ENCODE measurements at regions not wholly inside any gene's neighbourhood (a gene's known extent, or its start where the extent isn't known, plus 50 kb on each side); places are given as distances from the start of the nearest gene placed in this dataset.

GRCh38 chr2:104046466-104046865 is 807.4 kb upstream of the POU3F3 start:
- DNase-seq (ENCODE audit: low spot score in 2 of 2): no peak
- no peak overlapping the region for H3K4me3 ChIP-seq
- H3K27me3 ChIP-seq (ENCODE audit: low read depth): no peaks in the 10 kb centered on the region
- H3K9me3 ChIP-seq: no peaks in the 10 kb centered on the region
- H3K36me3 ChIP-seq (replicated peaks): no peaks in the 10 kb centered on the region
- H3K4me1 ChIP-seq: no peaks in the 10 kb centered on the region
- in situ Hi-C loops (cut with MboI; ENCODE audit: low sequenced_read_pairs): no loop called here

GRCh38 chr2:104047516-104047915 is 806.4 kb upstream of the POU3F3 start:
- Histone ChIP-seq H3K36me3 (replicated peaks) (no peaks in the 10 kb centered on the region), H3K27me3 (ENCODE audit: low read depth) (no peaks in the 10 kb centered on the region), H3K9me3 (no peaks in the 10 kb centered on the region), H3K4me3 (no peak overlapping the region), H3K4me1 (no peaks in the 10 kb centered on the region)
- in situ Hi-C loops (cut with MboI; ENCODE audit: low sequenced_read_pairs): no loop called here
- no peak for DNase-seq (ENCODE audit: low spot score in 2 of 2)

- in situ Hi-C loops (cut with MboI; ENCODE audit: low sequenced_read_pairs): no loop called here
- H3K4me1 ChIP-seq: no peaks in the 10 kb centered on the region
- no peaks in the 10 kb centered on the region for H3K27me3 ChIP-seq (ENCODE audit: low read depth)
- no peaks in the 10 kb centered on the region for H3K9me3 ChIP-seq
- no peaks in the 10 kb centered on the region for H3K36me3 ChIP-seq (replicated peaks)
- H3K4me3 ChIP-seq: no peak overlapping the region
- DNase-seq (ENCODE audit: low spot score in 2 of 2): no peak
Observed at GRCh38 chr2:104049438-104049837, 804.5 kb upstream of the POU3F3 start.

GRCh38 chr2:104049981-104050380 is 803.9 kb upstream of the POU3F3 start:
- Histone ChIP-seq H3K4me1 (no peaks in the 10 kb centered on the region), H3K9me3 (no peaks in the 10 kb centered on the region), H3K27me3 (ENCODE audit: low read depth) (no peaks in the 10 kb centered on the region), H3K36me3 (replicated peaks) (no peaks in the 10 kb centered on the region), H3K4me3 (no peak overlapping the region)
- in situ Hi-C loops (cut with MboI; ENCODE audit: low sequenced_read_pairs): no loop called here
- no peak for DNase-seq (ENCODE audit: low spot score in 2 of 2)

- Histone ChIP-seq H3K4me3 (no peak overlapping the region), H3K4me1 (no peaks in the 10 kb centered on the region), H3K36me3 (replicated peaks) (no peaks in the 10 kb centered on the region), H3K9me3 (no peaks in the 10 kb centered on the region), H3K27me3 (ENCODE audit: low read depth) (no peaks in the 10 kb centered on the region)
- DNase-seq (ENCODE audit: low spot score in 2 of 2): no peak
- in situ Hi-C loops (cut with MboI; ENCODE audit: low sequenced_read_pairs): no loop called here
Observed at GRCh38 chr2:104050656-104051242, 803.2 kb upstream of the POU3F3 start.

GRCh38 chr2:104051766-104052165 is 802.1 kb upstream of the POU3F3 start:
- no peaks in the 10 kb centered on the region for H3K27me3 ChIP-seq (ENCODE audit: low read depth)
- no peaks in the 10 kb centered on the region for H3K36me3 ChIP-seq (replicated peaks)
- DNase-seq (ENCODE audit: low spot score in 2 of 2): no peak
- no peak overlapping the region for H3K4me3 ChIP-seq
- H3K4me1 ChIP-seq: no peaks in the 10 kb centered on the region
- H3K9me3 ChIP-seq: no peaks in the 10 kb centered on the region
- in situ Hi-C loops (cut with MboI; ENCODE audit: low sequenced_read_pairs): no loop called here

- no peaks in the 10 kb centered on the region for H3K9me3 ChIP-seq
- H3K36me3 ChIP-seq (replicated peaks): no peaks in the 10 kb centered on the region
- H3K4me3 ChIP-seq: no peak overlapping the region
- H3K4me1 ChIP-seq: no peaks in the 10 kb centered on the region
- H3K27me3 ChIP-seq (ENCODE audit: low read depth): no peaks in the 10 kb centered on the region
- in situ Hi-C loops (cut with MboI; ENCODE audit: low sequenced_read_pairs): no loop called here
- no peak for DNase-seq (ENCODE audit: low spot score in 2 of 2)
Observed at GRCh38 chr2:104052356-104052755, 801.6 kb upstream of the POU3F3 start.

GRCh38 chr2:104056451-104056850 is 797.5 kb upstream of the POU3F3 start:
- Histone ChIP-seq H3K36me3 (replicated peaks) (no peaks in the 10 kb centered on the region), H3K27me3 (ENCODE audit: low read depth) (no peaks in the 10 kb centered on the region), H3K4me1 (no peaks in the 10 kb centered on the region), H3K4me3 (no peak overlapping the region), H3K9me3 (no peaks in the 10 kb centered on the region)
- in situ Hi-C loops (cut with MboI; ENCODE audit: low sequenced_read_pairs): no loop called here
- DNase-seq (ENCODE audit: low spot score in 2 of 2): no peak

- H3K4me1 ChIP-seq: no peaks in the 10 kb centered on the region
- H3K36me3 ChIP-seq (replicated peaks): no peaks in the 10 kb centered on the region
- H3K9me3 ChIP-seq: no peaks in the 10 kb centered on the region
- no peak overlapping the region for H3K4me3 ChIP-seq
- in situ Hi-C loops (cut with MboI; ENCODE audit: low sequenced_read_pairs): no loop called here
- DNase-seq (ENCODE audit: low spot score in 2 of 2): no peak
- H3K27me3 ChIP-seq (ENCODE audit: low read depth): no peaks in the 10 kb centered on the region
Observed at GRCh38 chr2:104068665-104069064, 785.2 kb upstream of the POU3F3 start.

- no peaks in the 10 kb centered on the region for H3K9me3 ChIP-seq
- in situ Hi-C loops (cut with MboI; ENCODE audit: low sequenced_read_pairs): no loop called here
- no peaks in the 10 kb centered on the region for H3K4me1 ChIP-seq
- H3K4me3 ChIP-seq: no peak overlapping the region
- no peaks in the 10 kb centered on the region for H3K27me3 ChIP-seq (ENCODE audit: low read depth)
- DNase-seq (ENCODE audit: low spot score in 2 of 2): no peak
- H3K36me3 ChIP-seq (replicated peaks): no peaks in the 10 kb centered on the region
Observed at GRCh38 chr2:104077573-104077972, 776.3 kb upstream of the POU3F3 start.

GRCh38 chr2:104078431-104079157 is 775.3 kb upstream of the POU3F3 start:
- H3K4me1 ChIP-seq: no peaks in the 10 kb centered on the region
- H3K36me3 ChIP-seq (replicated peaks): no peaks in the 10 kb centered on the region
- in situ Hi-C loops (cut with MboI; ENCODE audit: low sequenced_read_pairs): no loop called here
- no peaks in the 10 kb centered on the region for H3K9me3 ChIP-seq
- no peak overlapping the region for H3K4me3 ChIP-seq
- DNase-seq (ENCODE audit: low spot score in 2 of 2): no peak
- no peaks in the 10 kb centered on the region for H3K27me3 ChIP-seq (ENCODE audit: low read depth)

- no peak for DNase-seq (ENCODE audit: low spot score in 2 of 2)
Observed at GRCh38 chr2:104088745-104089144, 765.2 kb upstream of the POU3F3 start.

GRCh38 chr2:104090407-104090806 is 763.5 kb upstream of the POU3F3 start:
- H3K36me3 ChIP-seq (replicated peaks): no peaks in the 10 kb centered on the region
- no peaks in the 10 kb centered on the region for H3K4me1 ChIP-seq
- H3K9me3 ChIP-seq: no peaks in the 10 kb centered on the region
- no peaks in the 10 kb centered on the region for H3K27me3 ChIP-seq (ENCODE audit: low read depth)
- in situ Hi-C loops (cut with MboI; ENCODE audit: low sequenced_read_pairs): no loop called here
- H3K4me3 ChIP-seq: no peak overlapping the region
- DNase-seq (ENCODE audit: low spot score in 2 of 2): no peak

More at GRCh38 chr2:104088745-104089144, 765.2 kb upstream of the POU3F3 start:
- in situ Hi-C loops (cut with MboI; ENCODE audit: low sequenced_read_pairs): no loop called here
- H3K27me3 ChIP-seq (ENCODE audit: low read depth): no peaks in the 10 kb centered on the region
- no peaks in the 10 kb centered on the region for H3K4me1 ChIP-seq
- H3K36me3 ChIP-seq (replicated peaks): no peaks in the 10 kb centered on the region
- no peaks in the 10 kb centered on the region for H3K9me3 ChIP-seq
- H3K4me3 ChIP-seq: no peak overlapping the region

- in situ Hi-C loops (cut with MboI; ENCODE audit: low sequenced_read_pairs): no loop called here
- DNase-seq (ENCODE audit: low spot score in 2 of 2): no peak
- Histone ChIP-seq H3K27me3 (ENCODE audit: low read depth) (no peaks in the 10 kb centered on the region), H3K4me1 (no peaks in the 10 kb centered on the region), H3K36me3 (replicated peaks) (no peaks in the 10 kb centered on the region), H3K4me3 (no peak overlapping the region), H3K9me3 (no peaks in the 10 kb centered on the region)
Observed at GRCh38 chr2:104091894-104092293, 762.0 kb upstream of the POU3F3 start.

- H3K27me3 ChIP-seq (ENCODE audit: low read depth): no peaks in the 10 kb centered on the region
- in situ Hi-C loops (cut with MboI; ENCODE audit: low sequenced_read_pairs): no loop called here
- no peaks in the 10 kb centered on the region for H3K4me1 ChIP-seq
- no peaks in the 10 kb centered on the region for H3K36me3 ChIP-seq (replicated peaks)
- DNase-seq (ENCODE audit: low spot score in 2 of 2): no peak
- H3K4me3 ChIP-seq: no peak overlapping the region
- H3K9me3 ChIP-seq: no peaks in the 10 kb centered on the region
Observed at GRCh38 chr2:104092886-104093285, 761.0 kb upstream of the POU3F3 start.

Measured in HAP-1 (cell line).